HEK293 (cell line): ENCODE measurements at regions not wholly inside any gene's neighbourhood (a gene's known extent, or its start where the extent isn't known, plus 50 kb on each side); places are given as distances from the start of the nearest gene placed in this dataset.

ENCODE experiments used
- CTCF ChIA-PET: fragments of 350-600 bp; formaldehyde crosslinking; extraction: SDS; loops from one replicate; lab custom pipeline; 2021; ENCODE audit warnings: antibody characterized with exemption; lab: Yijun Ruan, JAX
- POLR2A ChIA-PET: fragments of 300-600 bp; formaldehyde crosslinking; extraction: SDS; loops from one replicate; lab custom pipeline; 2020; ENCODE audit warnings: antibody characterized with exemption, inconsistent platforms; lab: Yijun Ruan, JAX
- H3K27ac ChIP-seq: fragments of 200-500 bp; sonication (Bioruptor generic); 2 replicates; pipeline ENCODE4 v1.5.1; 2014; ENCODE audit warnings: low read depth, low read length, control low read depth, inconsistent platforms; ENCODE audit errors: extremely low read depth
- H3K36me3 ChIP-seq, 2 experiments: fragments of 200-500 bp in 1 of 2; sonication (Bioruptor generic) in 1 of 2; 1 replicate in 1 of 2; 2 replicates in 1 of 2; pipeline ENCODE4 v1.5.1; 2014 to 2017; ENCODE audit warnings: inconsistent platforms in 2 of 2, low read length in 2 of 2; ENCODE audit not compliant: control insufficient read depth in 2 of 2, insufficient read depth in 1 of 2
- H3K4me1 ChIP-seq: fragments of 200-500 bp; sonication (Bioruptor generic); 2 replicates; pipeline ENCODE4 v1.5.1; 2014; ENCODE audit warnings: mild to moderate bottlenecking, low read length, inconsistent platforms; ENCODE audit not compliant: control insufficient read depth, insufficient read depth
- H3K4me3 ChIP-seq: 2 replicates; pipeline ENCODE4 v1.5.1; 2011; ENCODE audit warnings: low read depth, mild to moderate bottlenecking, control low read depth, low read length, moderate library complexity
- H3K9me3 ChIP-seq: fragments of 200-500 bp; sonication (Bioruptor generic); 2 replicates; pipeline ENCODE4 v1.5.1; 2014; ENCODE audit warnings: low read depth, low read length, inconsistent platforms; ENCODE audit not compliant: control insufficient read depth, insufficient read depth
- BCL11B ChIP-seq: fragments of 450-650 bp; formaldehyde crosslinking; IDR thresholded peaks from 2 replicates; pipeline ENCODE4 v1.5.1; 2016; ENCODE audit warnings: low read depth, missing biosample characterization, missing genetic modification characterization
- HOXA7 ChIP-seq: sonication (generic); formaldehyde crosslinking; IDR thresholded peaks from 2 replicates; pipeline ENCODE4 v1.8.1; 2022; ENCODE audit warnings: missing genetic modification reagents, borderline replicate concordance
- KLF16 ChIP-seq: fragments of 450-650 bp; formaldehyde crosslinking; IDR thresholded peaks from 2 replicates; pipeline ENCODE4 v1.5.1; 2017; ENCODE audit warnings: missing biosample characterization, missing genetic modification characterization
- KLF17 ChIP-seq: fragments of 450-650 bp; formaldehyde crosslinking; IDR thresholded peaks from 2 replicates; pipeline ENCODE4 v1.5.1; 2016; ENCODE audit warnings: missing biosample characterization, missing genetic modification characterization
- OVOL3 ChIP-seq: fragments of 450-650 bp; formaldehyde crosslinking; IDR thresholded peaks from 2 replicates; pipeline ENCODE4 v1.5.1; 2016; ENCODE audit warnings: missing biosample characterization, missing genetic modification characterization
- TCF7L2 ChIP-seq: IDR thresholded peaks from 2 replicates; pipeline ENCODE4 v1.6.1; 2011; ENCODE audit warnings: low read depth, mild to moderate bottlenecking, inconsistent platforms, low read length, moderate library complexity, borderline replicate concordance
- WT1 ChIP-seq: fragments of 450-650 bp; formaldehyde crosslinking; IDR thresholded peaks from 2 replicates; pipeline ENCODE4 v1.5.1; 2016; ENCODE audit warnings: missing biosample characterization, missing genetic modification characterization
- ZBTB17 ChIP-seq: fragments of 450-650 bp; formaldehyde crosslinking; IDR thresholded peaks from 2 replicates; pipeline ENCODE4 v1.5.1; 2016; ENCODE audit warnings: missing biosample characterization, missing genetic modification characterization
- ZNF311 ChIP-seq: fragments of 450-650 bp; formaldehyde crosslinking; IDR thresholded peaks from 2 replicates; pipeline ENCODE4 v1.5.1; 2017; ENCODE audit warnings: missing biosample characterization, missing genetic modification characterization, borderline replicate concordance
- ZNF426 ChIP-seq: fragments of 450-650 bp; formaldehyde crosslinking; IDR thresholded peaks from 2 replicates; pipeline ENCODE4 v1.5.1; 2017; ENCODE audit warnings: missing biosample characterization, missing genetic modification characterization, mild to moderate bottlenecking, inconsistent platforms, moderate library complexity
- ZNF518A ChIP-seq: fragments of 450-650 bp; formaldehyde crosslinking; conservative IDR thresholded peaks from 2 replicates; pipeline ENCODE4 v1.5.1; 2016; ENCODE audit warnings: low read depth, missing biosample characterization, missing genetic modification characterization
- ZNF549 ChIP-seq: fragments of 450-650 bp; IDR thresholded peaks from 2 replicates; pipeline ENCODE4 v1.5.1; 2018; ENCODE audit warnings: missing biosample characterization, missing genetic modification characterization, mild to moderate bottlenecking, inconsistent platforms, moderate library complexity
- ZNF558 ChIP-seq: fragments of 450-650 bp; formaldehyde crosslinking; IDR thresholded peaks from 2 replicates; pipeline ENCODE4 v1.5.1; 2016; ENCODE audit warnings: missing biosample characterization, missing genetic modification characterization
- TF ChIP-seq, protein P1 (sequence below): fragments of 450-650 bp; formaldehyde crosslinking; IDR thresholded peaks from 2 replicates; pipeline ENCODE4 v1.5.1; 2017; ENCODE audit warnings: missing biosample characterization, missing genetic modification characterization
- TF ChIP-seq, protein P2 (sequence below): fragments of 450-650 bp; formaldehyde crosslinking; IDR thresholded peaks from 2 replicates; pipeline ENCODE4 v1.5.1; 2017; ENCODE audit warnings: missing biosample characterization, mild to moderate bottlenecking, missing genetic modification characterization, moderate library complexity
- TF ChIP-seq, protein P3 (sequence below): fragments of 450-650 bp; formaldehyde crosslinking; IDR thresholded peaks from 2 replicates; pipeline ENCODE4 v1.5.1; 2016; ENCODE audit warnings: missing biosample characterization, missing genetic modification characterization

GRCh38 chr14:30295980-30296379 lies 263.0 kb upstream of the G2E3 start:
- CTCF ChIA-PET = no interaction called here
- TF ChIP-seq ZNF426 (tag by site-specific recombination) (no peak), OVOL3 (tag by site-specific recombination) (no peak), ZNF549 (tag by site-specific recombination) (no peak), HOXA7 (CRISPR knock-in tag) (no peak), KLF17 (no peak), ZBTB17 (tag by site-specific recombination) (no peak), BCL11B (tag by site-specific recombination) (no peak), ZNF558 (tag by site-specific recombination) (no peak), ZNF311 (tag by site-specific recombination) (no peak), TCF7L2 (no peak), WT1 (no peak), ZNF518A (tag by site-specific recombination) (no peak), KLF16 (no peak)
- TF ChIP-seq, protein P1, sequence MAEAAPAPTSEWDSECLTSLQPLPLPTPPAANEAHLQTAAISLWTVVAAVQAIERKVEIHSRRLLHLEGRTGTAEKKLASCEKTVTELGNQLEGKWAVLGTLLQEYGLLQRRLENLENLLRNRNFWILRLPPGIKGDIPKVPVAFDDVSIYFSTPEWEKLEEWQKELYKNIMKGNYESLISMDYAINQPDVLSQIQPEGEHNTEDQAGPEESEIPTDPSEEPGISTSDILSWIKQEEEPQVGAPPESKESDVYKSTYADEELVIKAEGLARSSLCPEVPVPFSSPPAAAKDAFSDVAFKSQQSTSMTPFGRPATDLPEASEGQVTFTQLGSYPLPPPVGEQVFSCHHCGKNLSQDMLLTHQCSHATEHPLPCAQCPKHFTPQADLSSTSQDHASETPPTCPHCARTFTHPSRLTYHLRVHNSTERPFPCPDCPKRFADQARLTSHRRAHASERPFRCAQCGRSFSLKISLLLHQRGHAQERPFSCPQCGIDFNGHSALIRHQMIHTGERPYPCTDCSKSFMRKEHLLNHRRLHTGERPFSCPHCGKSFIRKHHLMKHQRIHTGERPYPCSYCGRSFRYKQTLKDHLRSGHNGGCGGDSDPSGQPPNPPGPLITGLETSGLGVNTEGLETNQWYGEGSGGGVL (tag by site-specific recombination) = no peak
- TF ChIP-seq, protein P2, sequence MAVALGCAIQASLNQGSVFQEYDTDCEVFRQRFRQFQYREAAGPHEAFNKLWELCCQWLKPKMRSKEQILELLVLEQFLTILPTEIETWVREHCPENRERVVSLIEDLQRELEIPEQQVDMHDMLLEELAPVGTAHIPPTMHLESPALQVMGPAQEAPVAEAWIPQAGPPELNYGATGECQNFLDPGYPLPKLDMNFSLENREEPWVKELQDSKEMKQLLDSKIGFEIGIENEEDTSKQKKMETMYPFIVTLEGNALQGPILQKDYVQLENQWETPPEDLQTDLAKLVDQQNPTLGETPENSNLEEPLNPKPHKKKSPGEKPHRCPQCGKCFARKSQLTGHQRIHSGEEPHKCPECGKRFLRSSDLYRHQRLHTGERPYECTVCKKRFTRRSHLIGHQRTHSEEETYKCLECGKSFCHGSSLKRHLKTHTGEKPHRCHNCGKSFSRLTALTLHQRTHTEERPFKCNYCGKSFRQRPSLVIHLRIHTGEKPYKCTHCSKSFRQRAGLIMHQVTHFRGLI = no peak
- TF ChIP-seq, protein P3, sequence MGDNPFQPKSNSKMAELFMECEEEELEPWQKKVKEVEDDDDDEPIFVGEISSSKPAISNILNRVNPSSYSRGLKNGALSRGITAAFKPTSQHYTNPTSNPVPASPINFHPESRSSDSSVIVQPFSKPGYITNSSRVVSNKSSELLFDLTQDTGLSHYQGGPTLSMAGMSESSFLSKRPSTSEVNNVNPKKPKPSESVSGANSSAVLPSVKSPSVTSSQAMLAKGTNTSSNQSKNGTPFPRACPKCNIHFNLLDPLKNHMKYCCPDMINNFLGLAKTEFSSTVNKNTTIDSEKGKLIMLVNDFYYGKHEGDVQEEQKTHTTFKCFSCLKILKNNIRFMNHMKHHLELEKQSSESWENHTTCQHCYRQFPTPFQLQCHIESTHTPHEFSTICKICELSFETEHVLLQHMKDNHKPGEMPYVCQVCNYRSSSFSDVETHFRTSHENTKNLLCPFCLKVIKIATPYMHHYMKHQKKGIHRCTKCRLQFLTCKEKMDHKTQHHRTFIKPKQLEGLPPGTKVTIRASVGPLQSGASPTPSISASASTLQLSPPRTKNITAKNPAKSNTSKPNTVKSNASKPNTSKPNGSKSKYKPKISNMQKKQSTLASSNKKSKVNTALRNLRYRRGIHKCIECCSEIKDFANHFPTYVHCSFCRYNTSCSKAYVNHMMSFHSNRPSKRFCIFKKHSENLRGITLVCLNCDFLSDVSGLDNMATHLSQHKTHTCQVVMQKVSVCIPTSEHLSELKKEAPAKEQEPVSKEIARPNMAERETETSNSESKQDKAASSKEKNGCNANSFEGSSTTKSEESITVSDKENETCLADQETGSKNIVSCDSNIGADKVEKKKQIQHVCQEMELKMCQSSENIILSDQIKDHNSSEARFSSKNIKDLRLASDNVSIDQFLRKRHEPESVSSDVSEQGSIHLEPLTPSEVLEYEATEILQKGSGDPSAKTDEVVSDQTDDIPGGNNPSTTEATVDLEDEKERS (tag by site-specific recombination) = no peak

More at GRCh38 chr14:30295980-30296379, 263.0 kb upstream of the G2E3 start:
- H3K4me3 ChIP-seq = no peak overlapping the region
- no peak overlapping the region for H3K27ac ChIP-seq
- no peaks in the 10 kb centered on the region for H3K4me1 ChIP-seq
- no peaks in the 10 kb centered on the region for H3K9me3 ChIP-seq
- POLR2A ChIA-PET = no interaction called here
- no peaks in the 10 kb centered on the region for H3K36me3 ChIP-seq
